Keratinocyte (primary cell): ENCODE measurements at regions not wholly inside any gene's neighbourhood (a gene's known extent, or its start where the extent isn't known, plus 50 kb on each side); places are given as distances from the start of the nearest gene placed in this dataset.

ENCODE experiments used
- DNase-seq: peaks from one replicate; pipeline ENCODE4 v3.0.0-alpha.2; 2011; ENCODE audit warnings: low read depth, missing footprints, low spot score
- FAIRE-seq: peaks from 2 replicates; lab custom pipeline; 2011; peaks lifted over from hg19 to GRCh38; lab: Jason Lieb, UNC
- H2AFZ ChIP-seq: 2 replicates; pipeline ENCODE4 v1.6.0; 2012; ENCODE audit warnings: low read length, control low read depth, inconsistent platforms; ENCODE audit not compliant: control insufficient read depth
- H3K27ac ChIP-seq: 2 replicates; pipeline ENCODE4 v1.5.1; 2011; ENCODE audit warnings: low read length; ENCODE audit not compliant: control insufficient read depth, insufficient read depth
- H3K27me3 ChIP-seq: 3 replicates; pipeline ENCODE4 v1.6.0; 2011; ENCODE audit warnings: low read length; ENCODE audit not compliant: control insufficient read depth, insufficient read depth; ENCODE audit errors: extremely low read depth
- H3K36me3 ChIP-seq, 2 experiments: 2 replicates in 1 of 2; 3 replicates in 1 of 2; pipeline ENCODE4 v1.5.1; 2011; ENCODE audit warnings: low read length in 2 of 2, mild to moderate bottlenecking in 1 of 2; ENCODE audit not compliant: control insufficient read depth in 2 of 2, insufficient read depth in 2 of 2; ENCODE audit errors: extremely low read depth in 1 of 2
- H3K4me1 ChIP-seq: 3 replicates; pipeline ENCODE4 v1.5.1; 2011; ENCODE audit warnings: low read length; ENCODE audit not compliant: control insufficient read depth, insufficient read depth; ENCODE audit errors: extremely low read depth
- H3K4me2 ChIP-seq: 3 replicates; pipeline ENCODE4 v1.6.0; 2011; ENCODE audit warnings: low read depth, low read length; ENCODE audit not compliant: control insufficient read depth, insufficient read depth; ENCODE audit errors: extremely low read depth
- H3K4me3 ChIP-seq, 3 experiments: fragments of 200-600 bp in 1 of 3; sonication (generic) in 1 of 3; 2 replicates in 2 of 3; 3 replicates in 1 of 3; pipeline ENCODE4 v1.5.1; 2011 to 2016; ENCODE audit warnings: low read length in 3 of 3, mild to moderate bottlenecking in 3 of 3, control low read depth in 2 of 3, inconsistent platforms in 1 of 3, low read depth in 1 of 3, mixed read lengths in 1 of 3, mixed run types in 1 of 3, moderate library complexity in 1 of 3; ENCODE audit not compliant: control insufficient read depth in 2 of 3, insufficient read depth in 2 of 3; ENCODE audit errors: extremely low read depth in 1 of 3
- H3K79me2 ChIP-seq: 2 replicates; pipeline ENCODE4 v1.6.0; 2012; ENCODE audit warnings: low read length; ENCODE audit not compliant: control insufficient read depth, insufficient read depth
- H3K9ac ChIP-seq: 3 replicates; pipeline ENCODE4 v1.6.0; 2011; ENCODE audit warnings: low read length; ENCODE audit not compliant: control insufficient read depth, insufficient read depth; ENCODE audit errors: extremely low read depth
- H3K9me1 ChIP-seq: 3 replicates; pipeline ENCODE4 v1.6.0; 2011; ENCODE audit warnings: low read length; ENCODE audit not compliant: control insufficient read depth, insufficient read depth; ENCODE audit errors: extremely low read depth
- H3K9me3 ChIP-seq: 2 replicates; pipeline ENCODE4 v1.5.1; 2012; ENCODE audit warnings: low read depth, low read length; ENCODE audit not compliant: control insufficient read depth
- H4K20me1 ChIP-seq: 3 replicates; pipeline ENCODE4 v1.6.0; 2011; ENCODE audit warnings: low read length; ENCODE audit not compliant: control insufficient read depth, insufficient read depth; ENCODE audit errors: extremely low read depth
- EZH2 ChIP-seq: IDR thresholded peaks from one replicate; pipeline ENCODE4 v1.6.1; 2012; ENCODE audit warnings: inconsistent platforms, mild to moderate bottlenecking, low read length, moderate library complexity
- dilution Hi-C: fragments of 300-500 bp; cut with MboI; formaldehyde crosslinking; loops from one replicate; pipeline ENCODE4 v1.7.0; 2020; ENCODE audit warnings: low sequenced_read_pairs; ENCODE audit not compliant: extremely low pct_ligation_motif_present
- TF ChIP-seq, protein P1 (sequence below), 3 experiments: IDR thresholded peaks in 1 of 3; conservative IDR thresholded peaks in 1 of 3; optimal IDR thresholded peaks in 1 of 3; 2 replicates in 2 of 3; 3 replicates in 1 of 3; pipeline versions ENCODE3 to v1.5.1; 2011; ENCODE audit warnings: low read length in 3 of 3, mild to moderate bottlenecking in 3 of 3, moderate library complexity in 2 of 3, control low read depth in 1 of 3, inconsistent platforms in 1 of 3; ENCODE audit not compliant: insufficient read depth in 2 of 3; ENCODE audit errors: extremely low read depth in 1 of 3

DNA sequence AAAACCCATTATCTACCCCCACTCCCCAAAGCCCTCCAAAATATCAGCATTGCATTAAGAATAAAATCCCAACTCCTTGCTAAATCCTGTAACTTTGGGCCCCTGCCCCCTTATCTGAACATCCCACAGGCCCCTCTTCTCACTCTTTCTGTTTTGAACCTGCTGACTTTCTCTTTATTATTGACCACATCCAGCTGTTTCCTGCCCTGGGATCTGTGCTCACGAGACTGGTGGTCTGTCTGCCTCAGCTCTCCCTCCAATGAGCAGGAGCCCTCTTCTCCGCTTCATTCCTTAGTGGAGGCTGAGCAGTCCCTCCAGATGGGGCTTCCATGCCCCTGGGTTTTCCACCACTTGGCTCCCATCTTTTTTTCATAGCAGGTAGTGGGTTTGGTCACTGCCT, 116.9 kb downstream of the ACKR3 start:
- no peak overlapping the region for H3K4me3 ChIP-seq
- TF ChIP-seq EZH2, result no peak
- TF ChIP-seq, protein P1, sequence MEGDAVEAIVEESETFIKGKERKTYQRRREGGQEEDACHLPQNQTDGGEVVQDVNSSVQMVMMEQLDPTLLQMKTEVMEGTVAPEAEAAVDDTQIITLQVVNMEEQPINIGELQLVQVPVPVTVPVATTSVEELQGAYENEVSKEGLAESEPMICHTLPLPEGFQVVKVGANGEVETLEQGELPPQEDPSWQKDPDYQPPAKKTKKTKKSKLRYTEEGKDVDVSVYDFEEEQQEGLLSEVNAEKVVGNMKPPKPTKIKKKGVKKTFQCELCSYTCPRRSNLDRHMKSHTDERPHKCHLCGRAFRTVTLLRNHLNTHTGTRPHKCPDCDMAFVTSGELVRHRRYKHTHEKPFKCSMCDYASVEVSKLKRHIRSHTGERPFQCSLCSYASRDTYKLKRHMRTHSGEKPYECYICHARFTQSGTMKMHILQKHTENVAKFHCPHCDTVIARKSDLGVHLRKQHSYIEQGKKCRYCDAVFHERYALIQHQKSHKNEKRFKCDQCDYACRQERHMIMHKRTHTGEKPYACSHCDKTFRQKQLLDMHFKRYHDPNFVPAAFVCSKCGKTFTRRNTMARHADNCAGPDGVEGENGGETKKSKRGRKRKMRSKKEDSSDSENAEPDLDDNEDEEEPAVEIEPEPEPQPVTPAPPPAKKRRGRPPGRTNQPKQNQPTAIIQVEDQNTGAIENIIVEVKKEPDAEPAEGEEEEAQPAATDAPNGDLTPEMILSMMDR (optimal IDR thresholded peaks at IDR 0.05 in 1 of 3, IDR thresholded peaks at IDR 0.05 in 1 of 3, conservative IDR thresholded peaks at IDR 0.05 in 1 of 3; ENCODE audit: extremely low read depth in 1 of 3, insufficient read depth in 2 of 3, low read length in 3 of 3), result no peak
- H3K27me3 ChIP-seq, result no peaks in the 10 kb centered on the region
- DNase-seq (no peak), FAIRE-seq (no peak)
- H4K20me1 ChIP-seq, result no peaks in the 10 kb centered on the region
- H3K4me2 ChIP-seq, result no peak overlapping the region
- no peaks in the 10 kb centered on the region for H3K9me3 ChIP-seq
- H3K9ac ChIP-seq, result no peak overlapping the region
- no peaks in the 10 kb centered on the region for H3K36me3 ChIP-seq
- no peaks in the 10 kb centered on the region for H3K79me2 ChIP-seq
- no peaks in the 10 kb centered on the region for H3K9me1 ChIP-seq
- no peak overlapping the region for H3K27ac ChIP-seq
- H3K4me1 ChIP-seq, result peaks cover 40% of the 10 kb centered on the region
- H2AFZ ChIP-seq, result no peak overlapping the region
- dilution Hi-C loops, result no loop called here

DNA sequence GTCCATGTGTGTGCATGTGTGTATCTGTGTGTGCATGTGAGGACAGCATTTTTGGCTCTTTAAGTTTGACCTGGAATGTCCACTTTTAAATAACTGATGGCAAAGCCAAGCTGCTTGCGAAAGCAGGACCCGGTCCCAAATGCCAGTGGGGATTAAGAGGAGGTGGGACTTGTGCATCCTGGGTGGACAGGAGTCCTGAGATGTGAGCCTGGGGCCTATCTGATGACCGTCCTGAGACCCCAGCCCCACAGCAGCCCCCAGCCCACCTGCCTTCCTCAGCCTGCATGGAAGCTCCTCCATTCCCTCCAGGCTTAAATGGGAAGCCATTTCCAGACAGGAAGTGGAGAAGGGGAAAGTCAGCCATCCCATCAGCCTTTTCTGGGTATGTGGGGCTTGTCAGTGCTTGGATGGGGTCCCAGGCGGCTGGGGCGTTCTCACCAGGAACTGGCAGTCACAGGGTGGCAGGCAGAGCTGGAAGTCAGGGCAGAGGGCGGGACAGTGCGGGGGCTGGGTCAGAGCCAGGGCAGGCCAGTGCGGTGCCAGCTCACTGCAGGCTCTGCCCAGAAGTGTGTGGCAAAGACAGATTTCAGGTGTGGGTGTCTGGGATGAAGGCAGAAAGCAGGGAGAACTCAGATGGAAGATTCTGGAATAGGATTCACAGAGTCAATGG, 117.8 kb downstream of the ACKR3 start:
- H3K27ac ChIP-seq, result no peak overlapping the region
- dilution Hi-C loops, result no loop called here
- peak; percentile 26 for FAIRE-seq

More for the DNA sequence above, 117.8 kb downstream of the ACKR3 start:
- Histone ChIP-seq H3K79me2 (no peaks in the 10 kb centered on the region), H3K27me3 (no peaks in the 10 kb centered on the region), H3K9me1 (no peaks in the 10 kb centered on the region), H2AFZ (peak overlapping the region; percentile 75), H3K9ac (no peak overlapping the region), H4K20me1 (no peaks in the 10 kb centered on the region), H3K4me3 (no peak overlapping the region), H3K9me3 (no peaks in the 10 kb centered on the region), H3K4me2 (no peak overlapping the region), H3K36me3 (no peaks in the 10 kb centered on the region), H3K4me1 (peaks cover 49% of the 10 kb centered on the region)
- TF ChIP-seq, protein P1 (optimal IDR thresholded peaks at IDR 0.05 in 1 of 3, IDR thresholded peaks at IDR 0.05 in 1 of 3, conservative IDR thresholded peaks at IDR 0.05 in 1 of 3; ENCODE audit: extremely low read depth in 1 of 3, insufficient read depth in 2 of 3, low read length in 3 of 3), result no peak
- TF ChIP-seq EZH2, result no peak
- DNase-seq, result no peak
